HEK293 (cell line): ENCODE measurements at regions not wholly inside any gene's neighbourhood (a gene's known extent, or its start where the extent isn't known, plus 50 kb on each side); places are given as distances from the start of the nearest gene placed in this dataset.

Experiments used
- ELK4 ChIP-seq: IDR thresholded peaks from 2 replicates; pipeline ENCODE4 v1.6.1; 2011; ENCODE audit warnings: mild to moderate bottlenecking, low read depth, low read length, borderline replicate concordance
- IKZF3 ChIP-seq: fragments of 450-650 bp; IDR thresholded peaks from 2 replicates; pipeline ENCODE4 v1.5.0; 2018; ENCODE audit warnings: missing biosample characterization, mild to moderate bottlenecking, missing genetic modification characterization, moderate library complexity
- MYNN ChIP-seq: fragments of 450-650 bp; formaldehyde crosslinking; IDR thresholded peaks from 2 replicates; pipeline ENCODE4 v1.5.1; 2016; ENCODE audit warnings: missing biosample characterization, missing genetic modification characterization, borderline replicate concordance
- PRDM10 ChIP-seq: fragments of 450-650 bp; formaldehyde crosslinking; IDR thresholded peaks from 2 replicates; pipeline ENCODE4 v1.5.1; 2016; ENCODE audit warnings: missing biosample characterization, missing genetic modification characterization
- REST ChIP-seq: fragments of 450-650 bp; formaldehyde crosslinking; IDR thresholded peaks from 2 replicates; pipeline ENCODE4 v1.5.1; 2016; ENCODE audit warnings: missing biosample characterization, missing genetic modification characterization
- SP2 ChIP-seq: fragments of 450-650 bp; formaldehyde crosslinking; IDR thresholded peaks from 2 replicates; pipeline ENCODE4 v1.5.1; 2016; ENCODE audit warnings: missing biosample characterization, missing genetic modification characterization
- TRIM28 ChIP-seq: IDR thresholded peaks from 2 replicates; pipeline ENCODE4 v1.6.1; 2011; ENCODE audit warnings: low read length, control low read depth, borderline replicate concordance
- TSHZ1 ChIP-seq: fragments of 450-650 bp; formaldehyde crosslinking; IDR thresholded peaks from 2 replicates; pipeline ENCODE4 v1.5.1; 2016; ENCODE audit warnings: missing biosample characterization, missing genetic modification characterization, borderline replicate concordance
- ZFP37 ChIP-seq: fragments of 450-650 bp; formaldehyde crosslinking; IDR thresholded peaks from 2 replicates; pipeline ENCODE4 v1.5.1; 2016; ENCODE audit warnings: missing biosample characterization, missing genetic modification characterization
- ZNF133 ChIP-seq: fragments of 450-650 bp; formaldehyde crosslinking; IDR thresholded peaks from 2 replicates; pipeline ENCODE4 v1.5.1; 2016; ENCODE audit warnings: missing biosample characterization, missing genetic modification characterization
- ZNF202 ChIP-seq: fragments of 450-650 bp; formaldehyde crosslinking; IDR thresholded peaks from 2 replicates; pipeline ENCODE4 v1.5.1; 2016; ENCODE audit warnings: missing biosample characterization, missing genetic modification characterization, borderline replicate concordance
- ZNF350 ChIP-seq: fragments of 450-650 bp; formaldehyde crosslinking; IDR thresholded peaks from 2 replicates; pipeline ENCODE4 v1.5.0; 2017; ENCODE audit warnings: missing biosample characterization, mild to moderate bottlenecking, missing genetic modification characterization
- ZNF354C ChIP-seq: fragments of 450-650 bp; formaldehyde crosslinking; IDR thresholded peaks from 2 replicates; pipeline ENCODE4 v1.5.1; 2016; ENCODE audit warnings: missing biosample characterization, missing genetic modification characterization, low read depth, borderline replicate concordance
- ZNF362 ChIP-seq: fragments of 450-650 bp; formaldehyde crosslinking; IDR thresholded peaks from 2 replicates; pipeline ENCODE4 v1.5.1; 2016; ENCODE audit warnings: missing biosample characterization, missing genetic modification characterization
- ZNF398 ChIP-seq: fragments of 450-650 bp; formaldehyde crosslinking; IDR thresholded peaks from 2 replicates; pipeline ENCODE4 v1.5.1; 2017; ENCODE audit warnings: missing biosample characterization, missing genetic modification characterization
- ZNF626 ChIP-seq: fragments of 450-650 bp; sonication (Bioruptor Pico); formaldehyde crosslinking; IDR thresholded peaks from 2 replicates; pipeline ENCODE4 v1.5.1; 2018; ENCODE audit warnings: missing biosample characterization, missing genetic modification characterization, inconsistent platforms
- ZNF664 ChIP-seq: fragments of 450-650 bp; formaldehyde crosslinking; IDR thresholded peaks from 2 replicates; pipeline ENCODE4 v1.5.1; 2016; ENCODE audit warnings: missing biosample characterization, missing genetic modification characterization
- ZNF777 ChIP-seq: fragments of 450-650 bp; formaldehyde crosslinking; IDR thresholded peaks from 2 replicates; pipeline ENCODE4 v1.5.1; 2017; ENCODE audit warnings: missing biosample characterization, missing genetic modification characterization, borderline replicate concordance
- ZNF837 ChIP-seq: fragments of 450-650 bp; formaldehyde crosslinking; IDR thresholded peaks from 2 replicates; pipeline ENCODE4 v1.5.1; 2016; ENCODE audit warnings: missing biosample characterization, missing genetic modification characterization
- ZNF843 ChIP-seq: fragments of 450-650 bp; formaldehyde crosslinking; IDR thresholded peaks from 2 replicates; pipeline ENCODE4 v1.5.1; 2016; ENCODE audit warnings: missing biosample characterization, missing genetic modification characterization

- TF ChIP-seq REST (tag by site-specific recombination), result peak; percentile 84
- TF ChIP-seq ZNF664 (tag by site-specific recombination), result no peak
- TF ChIP-seq ZNF777 (tag by site-specific recombination), result no peak
- TF ChIP-seq ZNF362 (tag by site-specific recombination), result no peak
- no peak for TF ChIP-seq MYNN (tag by site-specific recombination)
- TF ChIP-seq TSHZ1, result no peak
- TF ChIP-seq ZNF626, result no peak
- no peak for TF ChIP-seq SP2 (tag by site-specific recombination)
- TF ChIP-seq ZNF350 (tag by site-specific recombination), result no peak
- no peak for TF ChIP-seq ELK4
- no peak for TF ChIP-seq ZNF202 (tag by site-specific recombination)
- no peak for TF ChIP-seq ZNF843
- TF ChIP-seq ZNF837 (tag by site-specific recombination), result no peak
- no peak for TF ChIP-seq ZFP37 (tag by site-specific recombination)
- TF ChIP-seq ZNF354C (tag by site-specific recombination), result no peak
- TF ChIP-seq TRIM28, result peak; percentile 96; the same call in 1 of the 2 replicates
- TF ChIP-seq ZNF133, result no peak
- no peak for TF ChIP-seq IKZF3 (tag by site-specific recombination)
- TF ChIP-seq ZNF398 (tag by site-specific recombination), result no peak
- TF ChIP-seq PRDM10 (tag by site-specific recombination), result 0 out of 2 replicates have a peak, but pooled peaks have one; percentile 47
Measured at GRCh38 chr15:98554272-98555172, 93.8 kb upstream of the IGF1R start (continued).
